ENCODE measurements at regions not wholly inside any gene's neighbourhood (a gene's known extent, or its start where the extent isn't known, plus 50 kb on each side); places are given as distances from the start of the nearest gene placed in this dataset.

- Histone ChIP-seq H3K9ac (ENCODE audit: low read depth, low read length) (no peak overlapping the region), H3K36me3 (ENCODE audit: insufficient read depth, low read depth, low read length) (no peaks in the 10 kb centered on the region), H3K4me1 (ENCODE audit: insufficient read depth, low read length) (no peaks in the 10 kb centered on the region)
Observed at GRCh38 chr3:191792580-191792979, 331.6 kb downstream of the PYDC2 start.

DNA sequence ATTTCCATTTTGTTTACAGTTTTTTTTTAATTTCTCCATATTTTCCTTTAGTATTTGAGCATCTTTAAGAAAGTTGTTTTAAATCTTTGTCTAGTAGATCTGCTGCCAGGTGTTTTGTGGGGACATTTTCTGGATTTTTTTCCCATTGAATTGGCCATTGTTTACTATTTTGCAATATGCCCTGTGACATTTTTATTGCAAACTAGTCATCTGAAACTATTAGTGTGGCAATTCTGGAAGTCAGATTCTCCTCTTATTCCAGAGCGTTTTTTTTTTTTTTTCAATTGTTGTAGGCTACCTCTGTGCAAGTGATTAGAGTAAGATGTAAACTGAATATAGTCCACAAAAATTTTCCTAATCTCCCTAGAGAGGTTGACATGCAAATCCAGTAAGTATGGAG lies 334.2 kb downstream of the PYDC2 start:
- no peaks in the 10 kb centered on the region for H3K27me3 ChIP-seq (ENCODE audit: insufficient read depth, low read length)
- H3K9me3 ChIP-seq (ENCODE audit: insufficient read depth, low read depth, low read length) = peaks cover 18% of the 10 kb centered on the region
- no peaks in the 10 kb centered on the region for H3K4me1 ChIP-seq (ENCODE audit: insufficient read depth, low read length)
- no peaks in the 10 kb centered on the region for H3K36me3 ChIP-seq (ENCODE audit: insufficient read depth, low read depth, low read length)
- H3K9ac ChIP-seq (ENCODE audit: low read depth, low read length) = no peak overlapping the region
- H3K27ac ChIP-seq (ENCODE audit: low read length) = no peak overlapping the region
- H3K4me3 ChIP-seq (ENCODE audit: low read length) = no peak overlapping the region

More at GRCh38 chr3:191792580-191792979, 331.6 kb downstream of the PYDC2 start:
- no peak overlapping the region for H3K27ac ChIP-seq (ENCODE audit: low read length)
- peaks cover 24% of the 10 kb centered on the region for H3K9me3 ChIP-seq (ENCODE audit: insufficient read depth, low read depth, low read length)
- H3K27me3 ChIP-seq (ENCODE audit: insufficient read depth, low read length) = no peaks in the 10 kb centered on the region
- H3K4me3 ChIP-seq (ENCODE audit: low read length) = no peak overlapping the region

DNA sequence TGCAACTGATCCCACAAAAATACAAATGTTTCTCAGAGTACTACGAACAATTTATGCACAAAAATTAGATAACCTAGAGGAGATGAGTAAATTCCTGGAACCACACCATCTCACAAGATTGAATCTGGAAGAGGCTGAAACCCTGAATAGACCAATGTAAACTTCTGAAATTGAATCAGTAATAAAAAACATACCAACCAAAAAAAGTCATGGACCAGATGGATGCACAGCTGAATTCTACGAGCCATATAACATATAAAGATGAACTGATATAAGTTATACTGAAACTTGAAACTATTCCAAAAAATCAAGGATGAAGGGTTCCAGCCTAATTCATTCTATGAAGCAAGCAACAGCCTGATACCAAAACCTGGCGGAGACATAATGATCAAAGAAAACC lies 336.3 kb downstream of the PYDC2 start:
- Histone ChIP-seq H3K36me3 (ENCODE audit: insufficient read depth, low read depth, low read length) (no peaks in the 10 kb centered on the region), H3K4me3 (ENCODE audit: low read length) (no peak overlapping the region), H3K27me3 (ENCODE audit: insufficient read depth, low read length) (no peaks in the 10 kb centered on the region), H3K27ac (ENCODE audit: low read length) (no peak overlapping the region), H3K9me3 (ENCODE audit: insufficient read depth, low read depth, low read length) (peaks cover 1% of the 10 kb centered on the region; the same call in 1 of the 2 replicates), H3K4me1 (ENCODE audit: insufficient read depth, low read length) (no peaks in the 10 kb centered on the region), H3K9ac (ENCODE audit: low read depth, low read length) (no peak overlapping the region)

DNA sequence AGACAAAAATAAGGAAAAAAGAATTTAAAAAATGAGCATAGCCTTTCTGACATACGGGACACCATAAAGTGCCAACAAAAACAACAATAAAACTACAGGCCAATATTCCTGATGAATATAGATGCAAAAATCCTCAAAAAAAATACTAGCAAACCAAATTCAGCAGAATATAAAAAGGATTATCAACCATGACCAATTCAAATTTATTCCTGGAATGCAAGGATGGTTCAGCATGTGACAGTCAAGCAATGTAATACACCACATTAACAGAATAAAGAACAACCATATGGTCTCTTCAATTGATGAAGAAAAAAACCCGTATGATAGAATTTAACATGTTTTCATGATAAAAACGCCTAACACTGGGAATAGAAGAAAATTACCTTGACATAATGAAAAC lies 341.7 kb downstream of the PYDC2 start:
- H3K36me3 ChIP-seq (ENCODE audit: insufficient read depth, low read depth, low read length) = no peaks in the 10 kb centered on the region
- no peak overlapping the region for H3K27ac ChIP-seq (ENCODE audit: low read length)
- no peaks in the 10 kb centered on the region for H3K4me1 ChIP-seq (ENCODE audit: insufficient read depth, low read length)
- peaks cover 11% of the 10 kb centered on the region; the same call in 1 of the 2 replicates for H3K9me3 ChIP-seq (ENCODE audit: insufficient read depth, low read depth, low read length)
- H3K27me3 ChIP-seq (ENCODE audit: insufficient read depth, low read length) = no peaks in the 10 kb centered on the region
- no peak overlapping the region for H3K9ac ChIP-seq (ENCODE audit: low read depth, low read length)
- H3K4me3 ChIP-seq (ENCODE audit: low read length) = no peak overlapping the region

GRCh38 chr3:191804935-191805334 lies 344.0 kb downstream of the PYDC2 start:
- Histone ChIP-seq H3K4me1 (ENCODE audit: insufficient read depth, low read length) (no peaks in the 10 kb centered on the region), H3K27ac (ENCODE audit: low read length) (no peak overlapping the region), H3K27me3 (ENCODE audit: insufficient read depth, low read length) (no peaks in the 10 kb centered on the region), H3K36me3 (ENCODE audit: insufficient read depth, low read depth, low read length) (no peaks in the 10 kb centered on the region), H3K9ac (ENCODE audit: low read depth, low read length) (no peak overlapping the region), H3K4me3 (ENCODE audit: low read length) (no peak overlapping the region), H3K9me3 (ENCODE audit: insufficient read depth, low read depth, low read length) (peaks cover 11% of the 10 kb centered on the region; the same call in 1 of the 2 replicates)

DNA sequence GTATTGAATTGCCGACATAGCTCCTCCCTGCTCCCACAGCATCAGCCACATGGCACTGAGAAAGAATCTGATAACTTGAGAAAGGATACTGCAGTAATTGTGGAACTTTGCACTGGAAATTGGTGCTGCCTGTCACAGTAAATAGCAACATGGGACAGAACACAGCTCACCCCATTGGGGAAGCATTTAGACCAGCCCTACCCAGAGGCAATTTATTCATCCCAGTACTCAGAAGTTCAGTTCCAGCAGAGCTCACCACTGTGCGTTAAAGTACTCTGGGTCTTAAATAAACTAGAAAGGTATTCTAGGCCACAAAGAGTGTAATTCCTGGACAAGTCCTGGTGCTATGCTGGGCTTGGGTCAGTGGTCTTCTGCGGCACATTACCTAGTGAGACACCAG lies 347.1 kb downstream of the PYDC2 start:
- no peak overlapping the region for H3K27ac ChIP-seq (ENCODE audit: low read length)
- H3K4me3 ChIP-seq (ENCODE audit: low read length) = no peak overlapping the region
- H3K27me3 ChIP-seq (ENCODE audit: insufficient read depth, low read length) = no peaks in the 10 kb centered on the region
- no peaks in the 10 kb centered on the region for H3K36me3 ChIP-seq (ENCODE audit: insufficient read depth, low read depth, low read length)
- no peaks in the 10 kb centered on the region for H3K4me1 ChIP-seq (ENCODE audit: insufficient read depth, low read length)
- H3K9ac ChIP-seq (ENCODE audit: low read depth, low read length) = no peak overlapping the region
- H3K9me3 ChIP-seq (ENCODE audit: insufficient read depth, low read depth, low read length) = peaks cover 3% of the 10 kb centered on the region; the same call in 1 of the 2 replicates

GRCh38 chr3:191809326-191809949 lies 348.5 kb downstream of the PYDC2 start:
- Histone ChIP-seq H3K27me3 (ENCODE audit: insufficient read depth, low read length) (no peaks in the 10 kb centered on the region), H3K27ac (ENCODE audit: low read length) (no peak overlapping the region), H3K4me1 (ENCODE audit: insufficient read depth, low read length) (no peaks in the 10 kb centered on the region), H3K4me3 (ENCODE audit: low read length) (no peak overlapping the region), H3K9me3 (ENCODE audit: insufficient read depth, low read depth, low read length) (peaks cover 3% of the 10 kb centered on the region; the same call in 1 of the 2 replicates), H3K9ac (ENCODE audit: low read depth, low read length) (no peak overlapping the region), H3K36me3 (ENCODE audit: insufficient read depth, low read depth, low read length) (no peaks in the 10 kb centered on the region)

GRCh38 chr3:191813245-191813644 lies 352.3 kb downstream of the PYDC2 start:
- H3K9ac ChIP-seq (ENCODE audit: low read depth, low read length) = no peak overlapping the region
- no peak overlapping the region for H3K4me3 ChIP-seq (ENCODE audit: low read length)
- no peaks in the 10 kb centered on the region for H3K4me1 ChIP-seq (ENCODE audit: insufficient read depth, low read length)
- no peaks in the 10 kb centered on the region for H3K27me3 ChIP-seq (ENCODE audit: insufficient read depth, low read length)
- no peaks in the 10 kb centered on the region for H3K36me3 ChIP-seq (ENCODE audit: insufficient read depth, low read depth, low read length)
- no peak overlapping the region for H3K27ac ChIP-seq (ENCODE audit: low read length)
- no peaks in the 10 kb centered on the region for H3K9me3 ChIP-seq (ENCODE audit: insufficient read depth, low read depth, low read length)

- H3K9me3 ChIP-seq (ENCODE audit: insufficient read depth, low read depth, low read length) = no peaks in the 10 kb centered on the region
- no peaks in the 10 kb centered on the region for H3K36me3 ChIP-seq (ENCODE audit: insufficient read depth, low read depth, low read length)
- no peak overlapping the region for H3K4me3 ChIP-seq (ENCODE audit: low read length)
- H3K27ac ChIP-seq (ENCODE audit: low read length) = no peak overlapping the region
- H3K27me3 ChIP-seq (ENCODE audit: insufficient read depth, low read length) = no peaks in the 10 kb centered on the region
- H3K9ac ChIP-seq (ENCODE audit: low read depth, low read length) = no peak overlapping the region
- H3K4me1 ChIP-seq (ENCODE audit: insufficient read depth, low read length) = no peaks in the 10 kb centered on the region
Observed at GRCh38 chr3:191848818-191849217, 387.9 kb downstream of the PYDC2 start.

GRCh38 chr3:191859531-191859930 lies 398.6 kb downstream of the PYDC2 start:
- peaks cover 4% of the 10 kb centered on the region; the same call in 1 of the 2 replicates for H3K4me1 ChIP-seq (ENCODE audit: insufficient read depth, low read length)
- no peak overlapping the region for H3K4me3 ChIP-seq (ENCODE audit: low read length)
- no peak overlapping the region for H3K9ac ChIP-seq (ENCODE audit: low read depth, low read length)
- H3K27me3 ChIP-seq (ENCODE audit: insufficient read depth, low read length) = no peaks in the 10 kb centered on the region
- no peaks in the 10 kb centered on the region for H3K36me3 ChIP-seq (ENCODE audit: insufficient read depth, low read depth, low read length)
- H3K27ac ChIP-seq (ENCODE audit: low read length) = no peak overlapping the region
- no peaks in the 10 kb centered on the region for H3K9me3 ChIP-seq (ENCODE audit: insufficient read depth, low read depth, low read length)

DNA sequence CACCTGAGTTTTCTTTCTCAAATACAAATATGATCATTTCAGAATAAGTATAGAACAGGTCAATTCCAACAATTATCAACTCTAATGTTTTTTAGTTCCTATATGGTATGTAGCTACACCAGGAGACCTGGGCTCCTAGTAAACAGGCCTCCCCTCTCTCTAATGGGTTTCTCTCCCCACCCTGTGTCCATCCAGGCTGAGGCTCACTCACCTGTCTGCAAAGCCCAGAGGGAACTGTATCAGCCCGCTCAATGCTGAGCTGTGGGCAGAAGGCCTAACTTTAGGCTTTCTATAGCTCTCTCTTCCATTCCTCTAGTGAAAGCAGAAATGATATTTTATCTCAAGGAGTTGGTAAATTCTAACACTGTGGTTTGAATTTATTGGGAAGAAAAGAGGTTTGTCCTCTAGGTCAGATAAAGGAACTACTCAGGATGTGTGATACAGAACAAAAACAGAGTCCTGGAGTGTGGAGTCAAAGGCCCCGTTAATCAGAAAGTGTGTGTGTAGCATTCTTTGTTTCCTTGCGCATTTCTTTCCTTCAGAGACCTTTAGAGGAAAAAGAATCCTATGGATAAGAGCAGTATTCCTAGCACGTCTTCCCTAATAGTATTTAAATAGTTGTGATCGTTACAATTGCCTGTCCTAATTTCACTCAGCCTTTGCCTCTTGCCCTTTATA lies 408.9 kb downstream of the PYDC2 start:
- H3K27ac ChIP-seq (ENCODE audit: low read length) = peak overlapping the region; percentile 25
- peaks cover 10% of the 10 kb centered on the region; the same call in 1 of the 2 replicates for H3K4me1 ChIP-seq (ENCODE audit: insufficient read depth, low read length)
- no peak overlapping the region for H3K4me3 ChIP-seq (ENCODE audit: low read length)
- H3K9me3 ChIP-seq (ENCODE audit: insufficient read depth, low read depth, low read length) = no peaks in the 10 kb centered on the region
- H3K27me3 ChIP-seq (ENCODE audit: insufficient read depth, low read length) = no peaks in the 10 kb centered on the region
- H3K9ac ChIP-seq (ENCODE audit: low read depth, low read length) = no peak overlapping the region
- H3K36me3 ChIP-seq (ENCODE audit: insufficient read depth, low read depth, low read length) = no peaks in the 10 kb centered on the region

- Histone ChIP-seq H3K9me3 (ENCODE audit: insufficient read depth, low read depth, low read length) (no peaks in the 10 kb centered on the region), H3K9ac (ENCODE audit: low read depth, low read length) (no peak overlapping the region), H3K4me1 (ENCODE audit: insufficient read depth, low read length) (peaks cover 10% of the 10 kb centered on the region; the same call in 1 of the 2 replicates), H3K27me3 (ENCODE audit: insufficient read depth, low read length) (no peaks in the 10 kb centered on the region), H3K27ac (ENCODE audit: low read length) (no peak overlapping the region), H3K36me3 (ENCODE audit: insufficient read depth, low read depth, low read length) (no peaks in the 10 kb centered on the region), H3K4me3 (ENCODE audit: low read length) (no peak overlapping the region)
Observed at GRCh38 chr3:191873736-191874135, 412.8 kb downstream of the PYDC2 start.

All from iPS-20b (cell line).